C4-2B (cell line): ENCODE measurements at regions not wholly inside any gene's neighbourhood (a gene's known extent, or its start where the extent isn't known, plus 50 kb on each side); places are given as distances from the start of the nearest gene placed in this dataset.

Source experiments
- H3K27ac ChIP-seq: fragments of 450-650 bp; 2 replicates; pipeline ENCODE4 v1.5.1; 2017
- ZFX ChIP-seq: fragments of 450-650 bp; IDR thresholded peaks from 2 replicates; pipeline ENCODE4 v1.6.1; 2017
- TF ChIP-seq, protein P1 (sequence below): fragments of 450-650 bp; conservative IDR thresholded peaks from 2 replicates; pipeline ENCODE4 v1.5.1; 2017; ENCODE audit warnings: mild to moderate bottlenecking

DNA sequence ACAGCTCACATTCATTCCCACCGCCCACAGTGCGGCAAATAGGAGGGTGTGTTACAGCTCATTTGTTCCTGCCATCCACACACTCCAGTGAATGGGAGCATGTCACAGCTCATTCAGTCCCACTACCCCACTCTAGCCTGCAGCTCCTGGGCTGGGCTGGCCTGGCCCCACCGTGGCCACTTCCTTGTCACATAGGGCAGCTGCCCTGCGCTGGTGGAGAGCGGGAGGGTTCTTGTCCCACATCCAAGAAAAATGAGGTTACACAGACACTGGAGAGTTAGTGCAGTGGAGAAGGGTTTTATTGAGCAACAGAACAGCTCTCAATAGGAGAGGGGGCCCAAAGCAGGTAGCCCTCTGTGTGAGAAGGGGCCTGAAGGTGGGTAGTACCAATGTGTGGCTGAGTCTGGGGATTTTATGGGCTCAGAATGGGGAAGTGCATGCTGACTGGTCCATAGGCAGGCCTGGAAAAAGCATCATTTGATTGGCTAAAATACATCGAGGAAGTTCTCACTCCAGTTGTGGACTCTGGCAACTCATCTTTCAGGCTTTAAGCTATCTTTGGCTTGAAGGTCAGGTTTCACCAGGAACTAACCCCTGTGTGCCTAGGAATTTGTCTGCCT lies 249.7 kb downstream of the ETAA1 start:
- H3K27ac ChIP-seq, result no peak overlapping the region
- no peak for TF ChIP-seq ZFX
- TF ChIP-seq, protein P1, sequence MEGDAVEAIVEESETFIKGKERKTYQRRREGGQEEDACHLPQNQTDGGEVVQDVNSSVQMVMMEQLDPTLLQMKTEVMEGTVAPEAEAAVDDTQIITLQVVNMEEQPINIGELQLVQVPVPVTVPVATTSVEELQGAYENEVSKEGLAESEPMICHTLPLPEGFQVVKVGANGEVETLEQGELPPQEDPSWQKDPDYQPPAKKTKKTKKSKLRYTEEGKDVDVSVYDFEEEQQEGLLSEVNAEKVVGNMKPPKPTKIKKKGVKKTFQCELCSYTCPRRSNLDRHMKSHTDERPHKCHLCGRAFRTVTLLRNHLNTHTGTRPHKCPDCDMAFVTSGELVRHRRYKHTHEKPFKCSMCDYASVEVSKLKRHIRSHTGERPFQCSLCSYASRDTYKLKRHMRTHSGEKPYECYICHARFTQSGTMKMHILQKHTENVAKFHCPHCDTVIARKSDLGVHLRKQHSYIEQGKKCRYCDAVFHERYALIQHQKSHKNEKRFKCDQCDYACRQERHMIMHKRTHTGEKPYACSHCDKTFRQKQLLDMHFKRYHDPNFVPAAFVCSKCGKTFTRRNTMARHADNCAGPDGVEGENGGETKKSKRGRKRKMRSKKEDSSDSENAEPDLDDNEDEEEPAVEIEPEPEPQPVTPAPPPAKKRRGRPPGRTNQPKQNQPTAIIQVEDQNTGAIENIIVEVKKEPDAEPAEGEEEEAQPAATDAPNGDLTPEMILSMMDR, result no peak

DNA sequence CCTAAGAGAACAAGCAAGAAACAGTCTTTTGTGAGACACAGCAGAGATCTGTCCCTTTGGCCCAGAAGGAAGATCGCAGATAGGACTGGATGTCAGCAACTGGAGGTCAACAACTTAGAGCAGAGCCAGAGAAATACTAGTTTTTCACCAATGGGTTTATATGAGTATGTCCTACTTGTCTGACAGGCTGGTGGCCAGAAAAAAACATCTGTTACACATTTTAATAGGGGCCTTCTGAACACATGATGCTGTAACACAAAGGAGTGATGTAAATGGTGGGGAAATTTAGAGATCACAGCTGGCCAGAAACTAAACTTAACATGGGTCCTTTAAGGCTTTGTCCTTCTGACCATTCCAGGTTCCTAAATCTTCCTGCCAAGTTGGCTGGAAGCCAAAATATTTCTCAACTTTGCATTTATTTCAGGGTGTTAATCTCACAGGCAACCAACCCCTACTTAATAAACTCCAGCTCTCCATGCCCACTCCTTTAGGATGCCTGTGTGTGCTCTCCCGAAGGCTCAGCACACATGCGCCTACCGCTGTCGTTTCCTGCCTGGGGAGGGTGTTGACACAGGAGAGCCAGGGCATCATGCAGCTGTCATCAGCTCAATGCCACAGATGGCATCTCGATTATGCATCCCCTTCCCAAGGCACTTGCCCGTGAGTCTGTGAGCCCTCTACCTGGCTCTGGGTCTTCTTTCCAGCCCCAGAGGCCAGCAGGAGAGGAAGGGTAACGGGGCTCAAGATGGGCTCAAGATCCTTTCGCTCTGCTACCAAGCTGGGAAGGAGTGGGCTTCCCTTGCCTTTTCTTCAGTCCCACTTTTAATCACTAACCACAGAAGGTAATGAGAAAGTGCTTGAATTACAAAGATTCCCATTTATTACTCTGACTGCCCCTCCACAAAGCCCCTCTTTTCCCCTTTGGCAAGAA lies 252.5 kb downstream of the ETAA1 start:
- TF ChIP-seq, protein P1, result no peak
- H3K27ac ChIP-seq, result no peak overlapping the region

DNA sequence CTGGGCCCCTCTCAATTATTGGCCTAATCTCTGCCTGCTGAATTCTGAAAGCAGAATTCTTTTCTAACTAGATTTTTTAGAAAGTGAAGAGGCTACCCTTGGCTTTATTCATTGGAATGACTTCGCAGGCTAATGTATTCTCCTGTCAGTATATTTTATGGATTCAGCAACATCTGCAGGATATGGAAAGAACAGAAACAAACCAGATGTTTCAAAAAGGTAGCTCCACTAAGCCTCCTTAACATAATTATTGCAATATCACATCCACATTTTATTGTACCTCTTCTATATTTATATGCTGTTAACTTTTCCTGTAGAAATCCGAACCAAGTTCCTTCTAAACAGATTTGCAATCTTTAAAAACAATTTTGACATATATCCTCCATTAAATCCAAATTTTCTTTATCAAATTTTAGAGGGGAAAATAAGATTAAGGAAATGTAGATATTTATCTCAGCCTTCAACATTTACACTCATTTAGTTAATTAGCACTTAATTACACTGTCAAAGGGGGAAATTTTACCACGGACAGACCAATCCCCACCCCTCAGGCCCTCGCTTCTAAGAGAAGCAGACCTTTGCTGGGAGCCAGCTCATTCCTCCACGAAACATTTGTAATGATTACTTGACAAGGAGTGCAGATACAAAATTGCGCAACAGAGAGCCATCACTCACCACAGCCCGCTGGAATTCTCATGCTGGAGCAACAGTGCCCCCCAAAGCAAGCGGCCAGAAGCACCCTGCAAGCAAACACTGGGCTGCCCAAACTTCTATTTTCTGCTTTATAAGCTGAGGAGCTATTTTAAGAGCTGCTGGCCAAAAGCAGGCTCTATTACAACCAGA lies 253.4 kb downstream of the ETAA1 start:
- H3K27ac ChIP-seq, result no peak overlapping the region
- no peak for TF ChIP-seq ZFX
- TF ChIP-seq, protein P1, result peak; percentile 35

DNA sequence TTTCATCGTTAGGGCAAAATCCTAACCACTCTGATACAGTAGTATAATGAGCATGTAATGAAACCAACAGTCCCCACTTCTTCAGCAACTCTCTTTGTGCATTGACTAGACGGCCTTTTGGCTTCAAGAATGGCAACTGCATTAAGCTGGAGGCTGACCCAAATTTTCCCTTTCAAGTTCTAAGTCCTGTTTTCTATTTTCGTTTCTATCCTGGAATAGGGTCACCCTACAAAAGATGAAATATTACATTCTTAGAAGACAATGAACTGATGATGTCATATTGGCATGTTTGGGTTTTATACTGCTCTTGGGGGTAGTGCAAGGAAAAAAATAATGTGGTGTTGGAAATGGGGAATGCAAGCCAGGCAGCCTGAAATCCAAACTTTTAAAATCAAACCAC lies 254.4 kb downstream of the ETAA1 start:
- no peak for TF ChIP-seq ZFX
- TF ChIP-seq, protein P1, result no peak
- no peak overlapping the region for H3K27ac ChIP-seq

DNA sequence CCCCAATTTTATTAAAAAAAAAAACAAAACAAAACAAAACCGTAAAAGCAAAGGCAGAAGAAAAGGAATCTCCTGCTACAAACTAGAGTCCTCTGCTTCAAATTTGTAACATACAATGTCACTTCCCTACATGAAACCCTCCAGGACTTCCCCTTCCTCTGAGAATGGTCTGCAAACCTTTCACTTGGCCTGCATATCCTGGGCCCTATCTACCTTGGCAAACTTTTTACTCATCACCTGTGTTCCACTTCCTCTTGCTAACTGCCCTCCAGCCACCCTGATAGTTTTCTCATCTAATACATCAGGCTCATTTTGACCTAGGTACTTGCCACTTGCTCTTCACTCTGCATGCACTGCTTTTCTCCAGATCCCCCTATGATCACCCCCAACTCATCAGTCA lies 255.5 kb downstream of the ETAA1 start:
- no peak for TF ChIP-seq ZFX
- TF ChIP-seq, protein P1, result no peak
- no peak overlapping the region for H3K27ac ChIP-seq

DNA sequence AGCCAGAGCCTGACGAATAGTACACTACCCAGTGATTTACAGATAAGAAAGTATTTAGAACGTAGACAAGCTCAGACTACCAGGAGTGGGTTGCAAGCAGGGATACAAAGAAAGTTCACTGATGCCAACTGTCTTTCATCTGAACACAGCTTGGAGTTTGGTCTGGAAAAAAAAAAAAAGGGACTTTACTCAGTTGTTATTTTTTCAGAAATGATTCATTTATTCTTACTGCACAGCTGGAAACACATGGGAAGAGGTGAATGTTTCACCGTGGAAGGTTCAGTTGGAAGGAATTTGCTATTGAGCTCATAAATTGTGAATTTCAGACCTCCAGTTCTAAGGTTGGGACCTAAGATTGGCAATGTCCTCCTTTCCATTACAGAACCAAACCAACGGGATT lies 259.7 kb downstream of the ETAA1 start:
- TF ChIP-seq ZFX, result no peak
- TF ChIP-seq, protein P1, result no peak
- no peak overlapping the region for H3K27ac ChIP-seq
